Astrocyte of the spinal cord (primary cell): ENCODE measurements at regions not wholly inside any gene's neighbourhood (a gene's known extent, or its start where the extent isn't known, plus 50 kb on each side); places are given as distances from the start of the nearest gene placed in this dataset.

Experiments used
- DNase-seq: peaks from one replicate; pipeline ENCODE4 v3.0.0; 2011; ENCODE audit warnings: low read depth, low spot score
- H3K4me3 ChIP-seq: 2 replicates; pipeline ENCODE4 v1.5.1; 2011; ENCODE audit warnings: low read depth, mild to moderate bottlenecking, low read length, moderate library complexity
- CTCF ChIP-seq: IDR thresholded peaks from 2 replicates; pipeline ENCODE4 v1.5.1; 2012; ENCODE audit warnings: low read depth, mild to moderate bottlenecking, low read length, inconsistent platforms
- in situ Hi-C: cut with HindIII; loops from 2 replicates; pipeline ENCODE4 v1.10.0; 2017; ENCODE audit warnings: low sequenced_read_pairs

GRCh38 chr12:58443981-58444371 lies 476.3 kb downstream of the LRIG3 start:
- in situ Hi-C loops: no loop called here

GRCh38 chr12:58450868-58451482 lies 469.3 kb downstream of the LRIG3 start:
- TF ChIP-seq CTCF: no peak
- in situ Hi-C loops: no loop called here
- H3K4me3 ChIP-seq: no peak overlapping the region

More at GRCh38 chr12:58443981-58444371, 476.3 kb downstream of the LRIG3 start:
- no peak for TF ChIP-seq CTCF
- peak; percentile 72 for DNase-seq
- no peak overlapping the region for H3K4me3 ChIP-seq

GRCh38 chr12:58452546-58452945 lies 467.8 kb downstream of the LRIG3 start:
- DNase-seq: peak; percentile 33
- H3K4me3 ChIP-seq: no peak overlapping the region
- TF ChIP-seq CTCF: no peak
- in situ Hi-C loops: no loop called here

More at GRCh38 chr12:58450868-58451482, 469.3 kb downstream of the LRIG3 start:
- DNase-seq: no peak

GRCh38 chr12:58453306-58453705 lies 467.0 kb downstream of the LRIG3 start:
- H3K4me3 ChIP-seq: no peak overlapping the region
- no peak for DNase-seq
- TF ChIP-seq CTCF: no peak
- in situ Hi-C loops: no loop called here

- TF ChIP-seq CTCF: no peak
- DNase-seq: peak; percentile 51
- H3K4me3 ChIP-seq: no peak overlapping the region
- in situ Hi-C loops: no loop called here
Observed at GRCh38 chr12:58455136-58455535, 465.2 kb downstream of the LRIG3 start.

GRCh38 chr12:58458102-58458501 lies 462.2 kb downstream of the LRIG3 start:
- no peak overlapping the region for H3K4me3 ChIP-seq
- no peak for TF ChIP-seq CTCF
- in situ Hi-C loops: no loop called here
- no peak for DNase-seq
